GM12874 (cell line): ENCODE measurements at regions not wholly inside any gene's neighbourhood (a gene's known extent, or its start where the extent isn't known, plus 50 kb on each side); places are given as distances from the start of the nearest gene placed in this dataset.

Source experiments
- CTCF ChIP-seq: IDR thresholded peaks from 2 replicates; pipeline ENCODE4 v1.5.1; 2011; ENCODE audit warnings: low read depth, mild to moderate bottlenecking, control low read depth, low read length, moderate library complexity; ENCODE audit not compliant: insufficient read depth

GRCh38 chr3:30281526-30281925 lies 324.9 kb upstream of the TGFBR2 start:
- TF ChIP-seq CTCF: no peak

- no peak for TF ChIP-seq CTCF
Observed at GRCh38 chr3:30282154-30282696, 324.2 kb upstream of the TGFBR2 start.

- TF ChIP-seq CTCF: no peak
Observed at GRCh38 chr3:30285188-30286006, 321.0 kb upstream of the TGFBR2 start.

GRCh38 chr3:30286007-30286669 lies 320.3 kb upstream of the TGFBR2 start:
- no peak for TF ChIP-seq CTCF

GRCh38 chr3:30286811-30287210 lies 319.6 kb upstream of the TGFBR2 start:
- TF ChIP-seq CTCF: no peak

GRCh38 chr3:30288830-30289229 lies 317.6 kb upstream of the TGFBR2 start:
- TF ChIP-seq CTCF: no peak

- TF ChIP-seq CTCF: no peak
Observed at GRCh38 chr3:30289324-30289723, 317.1 kb upstream of the TGFBR2 start.
